ENCODE measurements at regions not wholly inside any gene's neighbourhood (a gene's known extent, or its start where the extent isn't known, plus 50 kb on each side); places are given as distances from the start of the nearest gene placed in this dataset.

GRCh38 chr3:74564560-74564959, 49.9 kb downstream of the CNTN3 start:
- intact Hi-C loops (cut with DNase I; ENCODE audit: low total_unique reads) = no loop called here
- WGBS, 5 donors = 86 to 96% (median 92%) methylated on average over 3 of the region's 3 CpGs
- no peak overlapping the region for H3K27ac ChIP-seq

GRCh38 chr3:74562558-74563269, 51.7 kb downstream of the CNTN3 start:
- TF ChIP-seq POLR2AphosphoS5 (IDR thresholded peaks at IDR 0.05) (no peak), POLR2A (IDR thresholded peaks at IDR 0.05) (no peak), CTCF (IDR thresholded peaks at IDR 0.05 in 8 of 11, conservative IDR thresholded peaks at IDR 0.05 in 3 of 11) (no peak)
- Histone ChIP-seq H3K9me3 (peaks cover 0 to 62% (median 40%) of the 10 kb centered on the region in 8 donors), H3K27me3 (replicated peaks in 1 of 7) (no peaks in the 10 kb centered on the region), H3K36me3 (no peaks in the 10 kb centered on the region), H3K4me3 (no peak overlapping the region), H3K4me1 (no peaks in the 10 kb centered on the region), H3K27ac (no peak overlapping the region)
- intact Hi-C loops (cut with DNase I; ENCODE audit: low total_unique reads) = no loop called here
- DNase-seq = no peak
- WGBS, 5 donors = 81 to 91% (median 84%) methylated on average over 8 of the region's 8 CpGs

More at GRCh38 chr3:74564560-74564959, 49.9 kb downstream of the CNTN3 start:
- DNase-seq = no peak
- no peaks in the 10 kb centered on the region for H3K4me1 ChIP-seq
- H3K9me3 ChIP-seq = peaks cover 0 to 68% (median 36%) of the 10 kb centered on the region in 8 donors
- TF ChIP-seq CTCF (IDR thresholded peaks at IDR 0.05 in 8 of 11, conservative IDR thresholded peaks at IDR 0.05 in 3 of 11) (no peak), POLR2A (IDR thresholded peaks at IDR 0.05) (no peak), POLR2AphosphoS5 (IDR thresholded peaks at IDR 0.05) (no peak)
- H3K4me3 ChIP-seq = no peak overlapping the region
- H3K36me3 ChIP-seq = no peaks in the 10 kb centered on the region
- no peaks in the 10 kb centered on the region for H3K27me3 ChIP-seq (replicated peaks in 1 of 7)

GRCh38 chr3:74561881-74562280, 52.6 kb downstream of the CNTN3 start:
- Histone ChIP-seq H3K4me1 (no peaks in the 10 kb centered on the region), H3K9me3 (peaks cover 0 to 69% (median 43%) of the 10 kb centered on the region in 8 donors), H3K36me3 (no peaks in the 10 kb centered on the region), H3K27ac (no peak overlapping the region), H3K4me3 (no peak overlapping the region), H3K27me3 (replicated peaks in 1 of 7) (no peaks in the 10 kb centered on the region)
- WGBS, 5 donors = 78 to 88% (median 82%) methylated on average over 2 of the region's 2 CpGs
- DNase-seq = no peak
- TF ChIP-seq POLR2A (IDR thresholded peaks at IDR 0.05) (no peak), CTCF (IDR thresholded peaks at IDR 0.05 in 8 of 11, conservative IDR thresholded peaks at IDR 0.05 in 3 of 11) (no peak), POLR2AphosphoS5 (IDR thresholded peaks at IDR 0.05) (no peak)
- intact Hi-C loops (cut with DNase I; ENCODE audit: low total_unique reads) = no loop called here

GRCh38 chr3:74559261-74559660, 55.2 kb downstream of the CNTN3 start:
- H3K27me3 ChIP-seq (replicated peaks in 1 of 7) = no peaks in the 10 kb centered on the region
- peaks cover 0 to 58% (median 32%) of the 10 kb centered on the region in 8 donors for H3K9me3 ChIP-seq
- no peaks in the 10 kb centered on the region for H3K4me1 ChIP-seq
- DNase-seq = no peak
- no peak overlapping the region for H3K4me3 ChIP-seq
- H3K36me3 ChIP-seq = no peaks in the 10 kb centered on the region
- intact Hi-C loops (cut with DNase I; ENCODE audit: low total_unique reads) = no loop called here
- H3K27ac ChIP-seq = no peak overlapping the region
- TF ChIP-seq CTCF (IDR thresholded peaks at IDR 0.05 in 8 of 11, conservative IDR thresholded peaks at IDR 0.05 in 3 of 11) = no peak
- TF ChIP-seq POLR2AphosphoS5 (IDR thresholded peaks at IDR 0.05) = no peak
- TF ChIP-seq POLR2A (IDR thresholded peaks at IDR 0.05) = no peak
- WGBS, 5 donors = 84 to 93% (median 88%) methylated on average over 5 of the region's 5 CpGs
